HEK293T (cell line): ENCODE measurements at regions not wholly inside any gene's neighbourhood (a gene's known extent, or its start where the extent isn't known, plus 50 kb on each side); places are given as distances from the start of the nearest gene placed in this dataset.

Source experiments
- CTCF ChIA-PET: fragments of 350-600 bp; formaldehyde crosslinking; extraction: SDS; loops from one replicate; lab custom pipeline; 2021; ENCODE audit warnings: antibody characterized with exemption, inconsistent platforms; lab: Yijun Ruan, JAX
- POLR2A ChIA-PET: fragments of 350-600 bp; formaldehyde crosslinking; extraction: SDS; loops from one replicate; lab custom pipeline; 2020; ENCODE audit warnings: antibody characterized with exemption, inconsistent platforms; lab: Yijun Ruan, JAX
- DNase-seq: peaks from one replicate; pipeline ENCODE4 v3.0.0; 2012; ENCODE audit warnings: mixed read lengths; ENCODE audit errors: extremely low spot score
- ARNT ChIP-seq: fragments of 450-650 bp; IDR thresholded peaks from 2 replicates; pipeline ENCODE4 v1.6.1; 2017; ENCODE audit warnings: mild to moderate bottlenecking
- BHLHE40 ChIP-seq: fragments of 450-650 bp; IDR thresholded peaks from 2 replicates; pipeline ENCODE4 v1.6.1; 2016; ENCODE audit warnings: mild to moderate bottlenecking, moderate library complexity, borderline replicate concordance
- CTBP1 ChIP-seq: fragments of 450-650 bp; IDR thresholded peaks from 2 replicates; pipeline ENCODE4 v1.6.1; 2016; ENCODE audit warnings: borderline replicate concordance
- ELF4 ChIP-seq: fragments of 450-650 bp; IDR thresholded peaks from 2 replicates; pipeline ENCODE4 v1.6.1; 2017; ENCODE audit warnings: antibody characterized with exemption
- FOXA1 ChIP-seq: fragments of 450-650 bp; IDR thresholded peaks from 2 replicates; pipeline ENCODE4 v1.6.1; 2016; ENCODE audit warnings: mild to moderate bottlenecking
- FOXK2 ChIP-seq: fragments of 450-650 bp; IDR thresholded peaks from 2 replicates; pipeline ENCODE4 v1.6.1; 2016; ENCODE audit warnings: mild to moderate bottlenecking
- FOXM1 ChIP-seq: fragments of 450-650 bp; IDR thresholded peaks from 2 replicates; pipeline ENCODE4 v1.6.1; 2017; ENCODE audit warnings: mild to moderate bottlenecking, borderline replicate concordance
- HDGF ChIP-seq: fragments of 450-650 bp; IDR thresholded peaks from 2 replicates; pipeline ENCODE4 v1.6.1; 2017; ENCODE audit warnings: antibody characterized with exemption, borderline replicate concordance
- L3MBTL2 ChIP-seq: fragments of 450-650 bp; conservative IDR thresholded peaks from 2 replicates; pipeline ENCODE4 v1.6.1; 2016; ENCODE audit warnings: mild to moderate bottlenecking
- LEF1 ChIP-seq: fragments of 450-650 bp; IDR thresholded peaks from 2 replicates; pipeline ENCODE4 v1.6.1; 2017; ENCODE audit warnings: mild to moderate bottlenecking, borderline replicate concordance
- NFRKB ChIP-seq: fragments of 450-650 bp; IDR thresholded peaks from 2 replicates; pipeline ENCODE4 v1.6.1; 2016; ENCODE audit warnings: mild to moderate bottlenecking, moderate library complexity
- SP1 ChIP-seq: fragments of 450-650 bp; IDR thresholded peaks from 2 replicates; pipeline ENCODE4 v1.6.1; 2017
- SUZ12 ChIP-seq: fragments of 450-650 bp; IDR thresholded peaks from 2 replicates; pipeline ENCODE4 v1.6.1; 2016; ENCODE audit warnings: mild to moderate bottlenecking
- TARDBP ChIP-seq: fragments of 450-650 bp; IDR thresholded peaks from 2 replicates; pipeline ENCODE4 v1.6.1; 2016
- ZNF384 ChIP-seq: fragments of 450-650 bp; IDR thresholded peaks from 2 replicates; pipeline ENCODE4 v1.6.1; 2016
- TF ChIP-seq, protein P1 (sequence below): fragments of 450-650 bp; IDR thresholded peaks from 2 replicates; pipeline ENCODE4 v1.6.1; 2016

DNA sequence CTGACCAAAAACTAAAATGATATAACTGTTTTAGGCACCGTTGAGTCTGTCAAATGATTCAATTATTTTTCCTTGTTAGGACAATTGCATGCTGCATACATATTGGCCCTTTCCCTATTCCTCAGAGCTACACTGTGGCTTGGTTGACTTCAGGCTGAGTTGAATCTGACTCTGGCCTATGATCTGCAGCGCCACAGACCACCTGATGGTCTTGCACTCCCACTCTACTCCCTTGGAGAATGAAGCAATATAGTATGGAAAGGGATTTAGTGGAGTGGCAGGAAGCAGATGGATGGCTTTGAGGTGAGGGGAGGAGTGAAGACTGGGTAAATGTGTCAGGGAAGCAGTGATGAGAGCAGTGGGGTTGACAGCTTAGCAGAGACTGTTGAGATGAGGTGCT is 579.0 kb upstream of the STXBP6 start:
- DNase-seq, result no peak
- TF ChIP-seq L3MBTL2, result no peak
- TF ChIP-seq FOXK2, result no peak
- TF ChIP-seq BHLHE40, result no peak
- TF ChIP-seq SUZ12, result no peak
- TF ChIP-seq, protein P1, sequence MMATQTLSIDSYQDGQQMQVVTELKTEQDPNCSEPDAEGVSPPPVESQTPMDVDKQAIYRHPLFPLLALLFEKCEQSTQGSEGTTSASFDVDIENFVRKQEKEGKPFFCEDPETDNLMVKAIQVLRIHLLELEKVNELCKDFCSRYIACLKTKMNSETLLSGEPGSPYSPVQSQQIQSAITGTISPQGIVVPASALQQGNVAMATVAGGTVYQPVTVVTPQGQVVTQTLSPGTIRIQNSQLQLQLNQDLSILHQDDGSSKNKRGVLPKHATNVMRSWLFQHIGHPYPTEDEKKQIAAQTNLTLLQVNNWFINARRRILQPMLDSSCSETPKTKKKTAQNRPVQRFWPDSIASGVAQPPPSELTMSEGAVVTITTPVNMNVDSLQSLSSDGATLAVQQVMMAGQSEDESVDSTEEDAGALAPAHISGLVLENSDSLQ, result no peak
- TF ChIP-seq FOXA1, result no peak
- no peak for TF ChIP-seq ZNF384
- TF ChIP-seq FOXM1, result no peak
- TF ChIP-seq CTBP1, result no peak
- TF ChIP-seq HDGF, result no peak
- TF ChIP-seq LEF1, result no peak
- TF ChIP-seq ARNT, result no peak
- no peak for TF ChIP-seq SP1
- no peak for TF ChIP-seq TARDBP
- TF ChIP-seq NFRKB, result no peak
- ChIA-PET POLR2A (no interaction called here), CTCF (no interaction called here)

DNA sequence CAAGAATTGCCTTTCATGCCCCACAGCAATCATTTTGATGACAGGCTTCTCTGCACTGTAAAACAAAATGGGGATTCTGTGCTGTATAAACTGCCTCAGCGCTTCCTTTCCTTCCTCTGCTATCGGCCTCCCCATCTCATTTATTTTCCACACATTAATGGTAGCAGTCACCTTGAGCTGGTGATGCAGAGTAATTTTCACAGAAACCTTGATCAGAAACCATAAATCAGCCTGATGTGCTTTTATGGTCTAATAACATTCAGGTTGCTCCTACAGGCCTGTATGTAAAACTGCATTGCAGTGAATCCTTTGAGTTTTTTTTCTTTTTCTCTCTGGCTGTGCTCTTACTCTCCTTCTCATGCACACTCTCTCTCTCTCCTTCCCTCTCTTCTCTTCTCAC is 578.4 kb upstream of the STXBP6 start:
- CTCF ChIA-PET, result no interaction called here
- TF ChIP-seq FOXA1, result no peak
- POLR2A ChIA-PET, result no interaction called here
- DNase-seq, result no peak

DNA sequence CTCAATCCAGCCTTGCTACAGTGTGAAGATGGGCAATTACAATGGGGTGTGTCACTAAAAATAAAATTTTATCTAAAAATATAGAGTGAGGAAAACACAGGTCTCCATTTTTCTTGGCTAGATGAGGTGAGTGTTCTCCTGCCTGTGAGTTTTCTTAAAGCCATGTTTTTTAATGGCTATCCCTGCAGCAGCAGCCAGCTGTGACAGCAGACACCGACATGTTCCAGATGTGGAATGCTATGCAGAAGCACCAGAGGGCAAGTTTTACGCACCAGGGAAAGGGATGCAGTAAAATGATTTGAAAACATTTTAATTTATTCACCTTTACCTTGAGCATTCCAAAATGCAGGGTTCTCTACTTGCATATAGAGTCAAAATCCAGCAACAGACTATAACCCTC is 577.0 kb upstream of the STXBP6 start:
- DNase-seq, result no peak
- TF ChIP-seq, protein P1, result no peak
- TF ChIP-seq NFRKB, result no peak
- no peak for TF ChIP-seq FOXA1
- TF ChIP-seq ARNT, result no peak
- TF ChIP-seq HDGF, result no peak
- no peak for TF ChIP-seq SP1
- no peak for TF ChIP-seq LEF1
- TF ChIP-seq CTBP1, result no peak
- no peak for TF ChIP-seq BHLHE40
- TF ChIP-seq ZNF384, result no peak
- no peak for TF ChIP-seq ELF4
- no peak for TF ChIP-seq L3MBTL2
- no peak for TF ChIP-seq FOXM1
- no peak for TF ChIP-seq FOXK2
- CTCF ChIA-PET, result no interaction called here
- POLR2A ChIA-PET, result no interaction called here

DNA sequence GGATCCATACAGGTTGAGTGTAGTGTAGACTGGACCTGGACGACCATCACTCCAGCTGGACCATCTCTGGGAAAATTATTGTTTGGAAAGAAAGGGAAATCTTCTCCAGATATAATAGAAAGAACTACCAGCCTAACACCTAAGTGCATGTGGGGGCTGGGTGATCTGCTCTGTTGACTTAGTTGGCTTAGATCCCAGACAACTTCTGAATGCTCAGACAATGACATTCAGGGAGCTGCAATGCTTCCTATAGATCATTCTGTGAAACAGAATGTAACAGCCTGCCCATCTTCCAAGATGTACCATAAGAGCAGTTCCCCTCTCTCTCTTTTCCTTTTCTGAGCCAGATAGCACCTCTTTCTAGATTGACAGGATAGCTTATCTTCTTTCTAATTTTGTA is 572.8 kb upstream of the STXBP6 start:
- no peak for TF ChIP-seq TARDBP
- TF ChIP-seq FOXA1, result no peak
- TF ChIP-seq, protein P1, result no peak
- TF ChIP-seq HDGF, result no peak
- TF ChIP-seq LEF1, result no peak
- TF ChIP-seq FOXK2, result no peak
- no peak for TF ChIP-seq NFRKB
- TF ChIP-seq BHLHE40, result no peak
- no peak for TF ChIP-seq SP1
- no peak for TF ChIP-seq ELF4
- no peak for TF ChIP-seq ARNT
- TF ChIP-seq CTBP1, result no peak
- TF ChIP-seq ZNF384, result no peak
- TF ChIP-seq L3MBTL2, result no peak
- POLR2A ChIA-PET, result no interaction called here
- DNase-seq, result no peak
- CTCF ChIA-PET, result no interaction called here

DNA sequence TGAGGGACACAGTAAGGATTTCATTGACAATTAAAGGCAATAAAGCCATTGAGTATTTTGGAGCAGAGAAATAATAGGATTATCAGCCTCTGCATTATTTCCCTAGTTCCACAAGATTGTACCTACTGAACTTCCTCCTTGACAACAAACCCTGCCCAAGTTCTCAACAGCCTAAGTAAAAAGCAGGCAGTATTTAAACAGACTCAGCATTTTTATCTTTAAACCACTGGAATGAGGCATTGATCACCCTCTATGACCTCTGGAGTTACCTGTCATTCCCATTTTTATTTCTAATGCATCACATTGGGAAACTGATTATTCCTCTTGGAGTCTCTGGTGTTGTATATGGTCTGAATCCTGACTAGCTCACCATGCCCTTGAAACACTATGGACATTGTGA is 570.6 kb upstream of the STXBP6 start:
- ChIA-PET POLR2A (no interaction called here), CTCF (no interaction called here)
- TF ChIP-seq HDGF, result no peak
- no peak for TF ChIP-seq FOXK2
- no peak for TF ChIP-seq BHLHE40
- TF ChIP-seq LEF1, result no peak
- TF ChIP-seq FOXM1, result no peak
- no peak for TF ChIP-seq ZNF384
- DNase-seq, result no peak

DNA sequence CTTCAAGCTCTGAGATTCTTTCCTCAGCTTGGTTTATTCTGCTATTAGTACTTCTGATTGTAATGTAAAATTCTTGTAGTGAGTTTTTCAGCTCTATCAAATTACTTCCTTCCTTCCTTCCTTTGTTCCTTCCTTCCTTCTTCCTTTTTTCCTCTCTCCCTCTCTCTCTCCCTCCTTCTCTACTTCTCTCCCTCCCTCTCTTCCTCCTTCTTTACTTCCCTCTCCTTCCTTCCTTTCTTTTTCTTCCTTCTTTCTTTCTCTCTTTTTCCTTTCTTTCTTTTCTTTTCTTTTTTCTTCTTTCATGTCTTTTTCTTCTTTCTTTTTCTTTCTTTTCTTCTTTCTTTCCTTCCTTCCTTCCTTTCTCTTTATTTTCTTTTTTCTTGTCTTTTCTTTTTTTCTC is 565.2 kb upstream of the STXBP6 start:
- DNase-seq, result no peak
- CTCF ChIA-PET, result no interaction called here
- TF ChIP-seq ARNT (no peak), BHLHE40 (no peak), TARDBP (no peak), ZNF384 (no peak), CTBP1 (no peak), L3MBTL2 (no peak)
- POLR2A ChIA-PET, result no interaction called here

DNA sequence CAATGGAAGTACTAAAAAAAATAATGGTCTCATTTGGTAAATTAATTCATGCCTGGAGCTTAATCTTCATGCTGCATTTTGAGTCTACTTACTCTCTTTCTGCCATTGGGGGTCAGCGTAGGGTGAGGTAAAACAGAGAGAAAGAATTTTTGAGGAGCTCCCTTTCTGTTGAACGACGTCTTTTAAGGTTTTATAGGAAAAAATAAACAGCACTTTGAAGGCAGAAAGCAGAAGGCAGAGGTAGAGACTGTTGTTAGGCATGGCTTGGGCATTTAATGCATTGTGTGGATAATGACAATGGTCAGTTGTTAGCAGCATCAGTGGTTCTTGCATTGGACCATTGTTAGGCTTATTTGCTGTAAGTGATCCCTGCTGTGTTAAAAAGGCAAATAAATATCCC is 557.2 kb upstream of the STXBP6 start:
- CTCF ChIA-PET, result no interaction called here
- POLR2A ChIA-PET, result no interaction called here
- DNase-seq, result no peak
- TF ChIP-seq FOXA1 (no peak), ARNT (no peak), ZNF384 (no peak), FOXM1 (no peak), L3MBTL2 (no peak), LEF1 (no peak)
- TF ChIP-seq, protein P1, result no peak
